ENCODE measurements at regions not wholly inside any gene's neighbourhood (a gene's known extent, or its start where the extent isn't known, plus 50 kb on each side); places are given as distances from the start of the nearest gene placed in this dataset.
"Not testable (repeated sequence)": the region's sequence is repeated elsewhere in the genome, so short reads cannot be mapped to it uniquely, and the experiment has no call there.

GRCh38 chr13:97520061-97520460 is 86.1 kb downstream of the RAP2A start:
- DNase-seq (ENCODE audit: low read depth), result no peak

DNA sequence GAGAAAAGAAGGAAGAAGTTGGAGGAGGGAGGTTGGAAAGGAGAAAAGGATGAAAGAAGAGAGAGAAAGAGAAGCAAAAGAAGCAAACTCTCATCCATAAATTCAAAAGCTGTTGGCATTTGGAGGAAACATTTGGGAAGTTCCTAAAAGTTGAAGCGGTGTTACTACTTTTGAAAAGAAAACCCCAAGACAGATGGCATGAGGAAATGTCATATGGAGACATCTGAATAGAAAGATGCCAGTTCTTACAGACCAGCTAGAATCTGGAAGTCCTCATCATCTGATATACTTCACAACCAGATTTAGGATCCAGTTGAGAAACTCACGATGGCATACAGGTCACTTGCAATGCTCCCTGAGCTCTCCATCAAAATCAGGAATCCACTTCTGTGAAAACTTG is 86.9 kb downstream of the RAP2A start:
- no peak for DNase-seq (ENCODE audit: low read depth)

DNA sequence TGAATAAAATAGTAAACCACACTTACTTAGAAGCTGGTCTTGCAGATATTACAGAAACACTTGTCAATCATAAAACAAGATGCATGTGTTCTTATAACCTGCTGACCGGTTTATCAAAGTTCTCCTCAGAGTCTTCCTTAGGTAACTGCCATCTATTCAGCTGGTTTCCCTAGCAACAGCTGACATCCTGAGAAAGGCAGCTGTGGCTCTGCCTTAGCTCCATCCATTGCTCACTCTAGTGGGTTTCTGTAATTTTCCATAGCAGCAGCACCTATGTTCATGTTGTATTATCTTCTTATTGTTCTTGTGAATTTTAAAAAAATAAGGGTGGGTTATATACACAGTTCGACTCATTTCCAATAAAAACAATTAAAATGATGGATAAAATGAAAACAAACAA is 87.8 kb downstream of the RAP2A start:
- no peak for DNase-seq (ENCODE audit: low read depth)

DNA sequence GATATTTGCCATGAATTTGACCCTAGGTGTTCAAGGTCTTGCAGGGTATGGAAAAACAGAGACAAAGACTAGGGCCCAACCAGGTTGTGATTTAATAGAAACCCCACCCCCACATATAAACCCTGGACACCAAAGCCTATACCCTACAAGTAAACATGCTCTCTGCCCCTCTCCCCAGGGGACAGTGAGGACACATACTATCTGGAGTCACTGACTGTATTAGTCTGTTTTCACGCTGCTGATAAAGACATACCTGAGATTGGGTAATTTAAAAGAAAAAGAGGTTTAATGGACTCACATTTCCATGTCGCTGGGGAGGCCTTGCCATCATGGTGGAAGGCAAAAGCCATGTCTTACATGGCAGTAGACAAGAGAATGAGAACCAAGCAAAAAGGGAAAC is 88.3 kb downstream of the RAP2A start:
- no peak for DNase-seq (ENCODE audit: low read depth)

GRCh38 chr13:97526556-97526955 is 92.6 kb downstream of the RAP2A start:
- no peak for DNase-seq (ENCODE audit: low read depth)

GRCh38 chr13:97528518-97528917 is 94.5 kb downstream of the RAP2A start:
- DNase-seq (ENCODE audit: low read depth), result no peak

GRCh38 chr13:97534540-97534939 is 100.6 kb downstream of the RAP2A start:
- no peak for DNase-seq (ENCODE audit: low read depth)

- no peak for DNase-seq (ENCODE audit: low read depth)
Observed at GRCh38 chr13:97535614-97536013, 101.6 kb downstream of the RAP2A start.

- DNase-seq (ENCODE audit: low read depth), result no peak
Observed at GRCh38 chr13:97537110-97537509, 103.1 kb downstream of the RAP2A start.

GRCh38 chr13:97538203-97538602 is 104.2 kb downstream of the RAP2A start:
- no peak for DNase-seq (ENCODE audit: low read depth)

- no peak for DNase-seq (ENCODE audit: low read depth)
Observed at GRCh38 chr13:97539651-97540610, 106.0 kb downstream of the RAP2A start.

GRCh38 chr13:97540696-97541095 is 106.7 kb downstream of the RAP2A start:
- no peak for DNase-seq (ENCODE audit: low read depth)

DNA sequence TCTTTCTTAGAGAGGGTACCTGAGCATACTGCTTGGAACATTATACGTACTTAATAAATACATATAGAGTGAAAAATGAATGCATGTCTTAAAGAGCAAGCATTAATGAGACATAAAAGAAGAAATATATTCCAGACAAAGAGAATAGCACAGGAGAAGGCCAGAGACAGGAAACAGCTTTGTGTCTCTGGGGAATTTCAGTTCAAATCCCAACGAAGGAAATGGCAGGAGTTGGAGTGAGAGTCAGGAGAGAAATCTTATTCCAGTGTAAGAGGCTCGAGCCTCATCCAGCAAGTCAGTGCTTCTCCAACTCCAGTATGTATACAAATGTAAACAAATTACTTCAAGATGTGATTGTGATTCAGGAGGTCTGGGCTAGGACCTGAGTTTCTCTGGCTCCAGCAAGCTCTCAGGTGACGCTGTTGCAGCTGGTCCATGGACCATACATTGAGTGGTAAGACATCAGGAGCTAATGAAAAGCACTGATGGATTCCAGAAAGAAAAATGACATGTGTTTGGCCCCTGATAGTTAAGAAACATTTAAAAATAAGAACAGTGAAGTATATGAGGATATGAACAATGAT is 108.2 kb downstream of the RAP2A start:
- DNase-seq (ENCODE audit: low read depth), result no peak

DNA sequence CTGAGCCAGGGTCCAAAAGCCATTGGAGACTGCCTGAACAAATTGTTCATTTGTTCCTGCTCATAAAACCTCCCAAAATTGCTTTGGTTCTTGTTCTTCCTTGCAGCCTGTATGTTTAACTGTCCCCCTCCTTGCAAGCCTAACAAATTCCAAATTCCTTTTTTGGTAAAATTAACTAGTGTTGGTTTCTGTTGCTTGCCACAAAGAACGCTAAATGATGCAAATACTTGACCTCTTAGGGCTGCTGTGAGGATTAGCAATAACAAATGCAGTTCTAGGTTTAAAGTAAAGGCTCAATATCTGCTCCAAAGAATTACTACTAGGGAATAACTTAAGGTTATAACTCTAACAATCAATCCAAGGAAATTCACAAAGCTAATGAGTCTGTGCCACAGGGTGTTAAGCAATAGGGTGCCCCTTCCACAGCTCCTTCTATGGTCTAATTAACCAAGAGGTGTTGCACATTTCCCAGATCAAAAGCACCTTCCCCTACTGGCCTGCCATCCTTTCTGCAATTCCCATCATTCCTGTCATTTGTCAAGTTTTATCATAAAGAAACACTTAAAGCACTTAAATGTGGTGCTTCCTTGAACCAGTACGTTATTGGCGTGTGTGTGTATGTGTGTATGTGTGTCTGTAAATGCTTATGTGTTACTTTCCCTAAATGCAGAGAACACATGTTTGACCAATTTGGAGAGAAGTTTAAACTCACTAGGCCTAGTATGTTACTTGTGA is 110.2 kb downstream of the RAP2A start:
- no peak for DNase-seq (ENCODE audit: low read depth)

DNA sequence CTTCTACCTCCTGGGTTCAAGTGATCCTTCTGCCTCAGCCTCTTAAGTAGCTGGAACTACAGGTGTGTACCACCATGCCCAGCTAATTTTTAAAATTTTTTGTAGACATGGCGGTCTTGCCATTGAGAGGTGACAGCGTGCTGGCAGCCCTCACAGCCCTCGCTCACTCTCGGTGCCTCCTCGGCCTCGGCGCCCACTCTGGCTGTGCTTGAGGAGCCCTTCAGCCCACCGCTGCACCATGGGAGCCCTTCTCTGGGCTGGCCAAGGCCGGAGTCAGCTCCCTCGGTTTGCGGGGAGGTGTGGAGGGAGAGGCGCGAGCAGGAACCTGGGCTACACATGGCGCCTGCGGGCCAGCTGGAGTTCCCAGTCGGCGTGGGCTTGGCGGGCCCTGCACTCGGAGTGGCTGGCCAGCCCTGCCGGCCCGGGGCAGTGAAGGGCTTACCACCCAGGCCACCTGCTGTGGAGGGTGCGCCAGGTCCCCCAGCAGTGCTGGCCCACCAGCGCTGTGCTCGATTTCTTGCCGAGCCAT is 111.1 kb downstream of the RAP2A start:
- DNase-seq (ENCODE audit: low read depth), result not testable (repeated sequence)

DNA sequence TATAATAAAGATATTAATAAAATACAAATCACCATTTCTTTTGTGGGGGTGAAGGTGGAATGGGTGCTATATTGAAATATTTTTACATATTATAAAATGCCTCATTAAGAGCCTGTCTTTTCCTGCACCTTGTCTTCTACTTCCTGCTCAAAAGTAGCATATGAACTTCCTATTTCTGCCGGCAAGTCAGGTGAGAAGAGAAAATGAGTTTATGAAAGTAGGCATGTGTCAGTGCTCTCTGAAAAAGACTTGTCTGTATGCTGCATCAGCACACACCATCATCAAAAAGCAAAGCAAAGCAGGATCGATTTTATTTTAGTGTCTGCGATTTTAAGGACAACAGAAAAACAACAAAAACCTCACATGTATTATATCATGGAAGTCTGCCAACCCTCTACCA is 114.2 kb downstream of the RAP2A start:
- DNase-seq (ENCODE audit: low read depth), result no peak

- no peak for DNase-seq (ENCODE audit: low read depth)
Observed at GRCh38 chr13:97548711-97549110, 114.7 kb downstream of the RAP2A start.

- no peak for DNase-seq (ENCODE audit: low read depth)
Observed at GRCh38 chr13:97549201-97549600, 115.2 kb downstream of the RAP2A start.

- no peak for DNase-seq (ENCODE audit: low read depth)
Observed at GRCh38 chr13:97554496-97554895, 120.5 kb downstream of the RAP2A start.

- DNase-seq (ENCODE audit: low read depth), result no peak
Observed at GRCh38 chr13:97555034-97555433, 121.1 kb downstream of the RAP2A start.

DNA sequence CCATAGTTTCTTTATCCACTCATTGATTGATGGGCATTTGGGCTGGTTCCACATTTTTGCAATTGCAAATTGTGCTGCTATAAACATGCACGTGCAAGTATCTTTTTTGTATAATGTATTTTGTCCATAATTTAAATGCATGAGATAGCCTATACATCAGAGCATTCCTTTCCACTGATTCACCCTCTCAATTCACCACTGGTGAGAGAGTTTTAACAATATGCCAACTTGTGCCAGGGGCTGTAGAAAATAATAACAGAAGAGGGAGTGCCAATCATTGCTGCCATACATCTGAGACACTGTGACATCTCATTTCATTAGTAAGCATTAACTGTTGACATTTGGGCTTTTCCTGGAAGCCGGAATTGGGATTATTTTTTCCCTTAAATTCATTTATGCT is 125.1 kb downstream of the RAP2A start:
- no peak for DNase-seq (ENCODE audit: low read depth)

DNA sequence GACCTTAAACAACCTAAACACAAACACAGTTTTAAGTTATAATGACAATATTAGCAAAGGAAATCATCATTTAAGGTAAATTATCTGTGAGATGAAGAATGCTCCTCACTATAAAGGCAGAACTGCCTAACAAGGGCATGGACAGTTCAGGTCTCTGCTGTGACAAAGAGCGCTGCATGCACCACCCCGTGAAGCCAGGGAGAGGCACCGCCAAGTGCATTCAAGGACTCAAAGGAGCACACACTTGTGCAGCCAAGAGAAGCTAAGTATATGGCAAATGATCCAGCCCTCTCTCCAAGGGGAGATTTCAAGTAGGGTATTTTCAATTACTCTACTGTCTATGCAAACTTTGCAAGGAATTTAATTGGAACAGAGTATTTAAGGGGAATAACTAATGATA is 126.0 kb downstream of the RAP2A start:
- no peak for DNase-seq (ENCODE audit: low read depth)

Data from renal cortical epithelial cell (primary cell).